SK-N-MC (cell line): ENCODE measurements at regions not wholly inside any gene's neighbourhood (a gene's known extent, or its start where the extent isn't known, plus 50 kb on each side); places are given as distances from the start of the nearest gene placed in this dataset.

Experiments
- DNase-seq: peaks from one replicate; pipeline ENCODE4 v3.0.0-alpha.2; 2011; ENCODE audit warnings: low read depth, low spot score
- H3K27ac ChIP-seq: fragments of 200-600 bp; sonication (generic); 2 replicates; pipeline ENCODE4 v1.5.1; 2016; ENCODE audit warnings: mixed run types
- H3K36me3 ChIP-seq: fragments of 200-600 bp; sonication (generic); 2 replicates; pipeline ENCODE4 v1.6.1; 2017; ENCODE audit warnings: antibody characterized with exemption, low read length, mixed read lengths; ENCODE audit not compliant: insufficient read depth
- H3K4me3 ChIP-seq: fragments of 200-600 bp; sonication (generic); 2 replicates; pipeline ENCODE4 v1.5.1; 2016
- H3K9ac ChIP-seq: fragments of 200-600 bp; sonication (generic); 2 replicates; pipeline ENCODE4 v1.8.0; 2017; ENCODE audit warnings: mixed run types, mixed read lengths; ENCODE audit not compliant: insufficient read length
- H3K9me3 ChIP-seq: fragments of 200-600 bp; sonication (generic); 2 replicates; pipeline ENCODE4 v1.6.1; 2017; ENCODE audit warnings: low read depth, mild to moderate bottlenecking, antibody characterized with exemption, low read length, moderate library complexity, mixed read lengths
- EZH2 ChIP-seq: fragments of 200-600 bp; sonication (generic); IDR thresholded peaks from one replicate; pipeline ENCODE4 v1.6.1; 2017; ENCODE audit warnings: antibody characterized with exemption
- FOXP2 ChIP-seq: optimal IDR thresholded peaks from 2 replicates; pipeline ENCODE3; 2011; ENCODE audit warnings: mild to moderate bottlenecking, moderate library complexity; ENCODE audit not compliant: insufficient read depth; ENCODE audit errors: extremely low read length, control extremely low read depth
- POLR2AphosphoS5 ChIP-seq: IDR thresholded peaks from 2 replicates; pipeline ENCODE4 v1.6.1; 2012; ENCODE audit warnings: mild to moderate bottlenecking, low read depth, low read length, borderline replicate concordance

DNA sequence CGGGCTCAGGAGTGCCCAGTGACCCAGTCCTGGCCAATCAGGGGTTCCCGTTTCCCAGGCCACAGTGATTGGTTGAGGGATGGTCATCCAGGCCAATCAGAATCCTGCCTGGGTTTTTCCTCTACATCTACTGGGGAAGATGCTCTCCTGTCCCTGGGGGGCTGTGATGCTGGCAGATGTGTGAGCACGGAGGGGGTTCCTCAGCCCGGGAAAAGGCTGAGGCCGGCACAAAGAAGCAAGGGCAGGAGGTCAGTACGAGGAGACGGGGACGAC is 171.2 kb downstream of the CTTN start:
- no peak overlapping the region for H3K9ac ChIP-seq
- no peak for DNase-seq
- TF ChIP-seq POLR2AphosphoS5 (no peak), EZH2 (no peak), FOXP2 (no peak)
- no peaks in the 10 kb centered on the region for H3K36me3 ChIP-seq
- no peak overlapping the region for H3K4me3 ChIP-seq
- H3K9me3 ChIP-seq = no peaks in the 10 kb centered on the region
- no peak overlapping the region for H3K27ac ChIP-seq

DNA sequence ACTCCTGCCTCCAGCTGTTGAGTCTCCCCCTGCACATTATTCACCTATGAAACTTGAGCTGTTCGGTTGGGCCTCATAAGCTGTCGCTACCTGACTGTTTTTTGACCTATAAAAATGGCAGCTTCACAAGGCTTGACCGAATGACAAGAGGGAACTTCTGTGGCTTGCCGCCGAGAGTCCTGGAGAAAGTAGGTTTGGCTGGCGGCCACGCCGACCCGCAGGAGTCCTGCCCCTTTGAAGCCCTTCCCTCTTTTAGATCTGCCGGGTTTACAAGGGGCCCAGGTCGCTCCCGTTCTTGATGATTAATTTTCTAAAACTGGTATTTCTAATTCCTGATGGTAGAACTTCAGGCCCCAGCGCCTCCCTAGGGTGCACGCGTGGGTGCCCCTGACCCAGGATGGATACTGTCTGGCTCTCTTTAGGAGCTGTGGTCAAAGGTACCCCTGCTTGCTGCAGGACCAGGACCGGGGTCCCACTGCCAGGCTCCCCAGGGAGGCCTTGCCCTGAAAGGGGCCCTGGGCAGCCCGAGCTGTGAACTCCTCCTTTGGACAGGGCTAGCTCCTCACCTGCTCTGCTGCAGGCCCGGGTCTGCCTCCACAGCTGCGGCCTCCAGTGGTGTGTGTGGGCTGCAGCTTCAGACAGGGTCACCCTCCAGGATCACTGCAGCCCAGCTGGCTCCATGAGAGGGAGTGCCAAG is 171.8 kb downstream of the CTTN start:
- DNase-seq = no peak
- H3K4me3 ChIP-seq = no peak overlapping the region
- no peaks in the 10 kb centered on the region for H3K9me3 ChIP-seq
- H3K9ac ChIP-seq = no peak overlapping the region
- TF ChIP-seq EZH2 = no peak
- TF ChIP-seq FOXP2 = no peak
- TF ChIP-seq POLR2AphosphoS5 = no peak
- no peak overlapping the region for H3K27ac ChIP-seq
- no peaks in the 10 kb centered on the region for H3K36me3 ChIP-seq

- no peak for DNase-seq
- Histone ChIP-seq H3K27ac (no peak overlapping the region), H3K36me3 (no peaks in the 10 kb centered on the region), H3K9ac (no peak overlapping the region), H3K4me3 (no peak overlapping the region), H3K9me3 (no peaks in the 10 kb centered on the region)
- TF ChIP-seq EZH2 (no peak), POLR2AphosphoS5 (no peak), FOXP2 (no peak)
Observed at GRCh38 chr11:70570693-70571395, 172.5 kb downstream of the CTTN start.

GRCh38 chr11:70572974-70573260 is 174.6 kb downstream of the CTTN start:
- H3K27ac ChIP-seq = no peak overlapping the region
- H3K9me3 ChIP-seq = no peaks in the 10 kb centered on the region
- no peaks in the 10 kb centered on the region for H3K36me3 ChIP-seq
- DNase-seq = no peak
- no peak overlapping the region for H3K4me3 ChIP-seq
- no peak overlapping the region for H3K9ac ChIP-seq
- no peak for TF ChIP-seq EZH2
- TF ChIP-seq FOXP2 = no peak
- TF ChIP-seq POLR2AphosphoS5 = no peak

DNA sequence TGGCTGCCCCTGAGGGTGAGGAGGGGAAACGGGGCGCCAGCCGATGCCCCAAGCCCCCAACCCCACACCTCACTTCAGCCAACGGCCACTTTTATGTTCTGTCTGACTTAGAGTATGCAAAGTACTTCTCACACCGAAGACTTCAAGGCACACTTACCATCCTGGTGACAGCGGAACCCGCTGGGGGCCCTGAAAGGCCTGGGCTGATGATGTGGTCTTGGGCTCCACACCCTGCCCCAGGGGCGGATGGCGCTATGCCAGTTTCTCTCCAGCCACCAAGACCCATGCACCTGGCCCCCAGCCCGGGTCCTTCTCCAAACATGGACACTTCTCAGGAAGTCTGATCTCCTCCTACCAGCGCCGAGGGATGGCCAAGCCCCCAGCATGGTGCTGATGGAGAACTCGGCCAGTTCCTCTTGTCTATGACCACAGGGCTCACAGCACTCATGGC is 175.4 kb downstream of the CTTN start:
- Histone ChIP-seq H3K36me3 (no peaks in the 10 kb centered on the region), H3K27ac (no peak overlapping the region), H3K9me3 (no peaks in the 10 kb centered on the region), H3K9ac (no peak overlapping the region), H3K4me3 (no peak overlapping the region)
- no peak for TF ChIP-seq EZH2
- TF ChIP-seq FOXP2 = no peak
- no peak for TF ChIP-seq POLR2AphosphoS5
- DNase-seq = no peak

DNA sequence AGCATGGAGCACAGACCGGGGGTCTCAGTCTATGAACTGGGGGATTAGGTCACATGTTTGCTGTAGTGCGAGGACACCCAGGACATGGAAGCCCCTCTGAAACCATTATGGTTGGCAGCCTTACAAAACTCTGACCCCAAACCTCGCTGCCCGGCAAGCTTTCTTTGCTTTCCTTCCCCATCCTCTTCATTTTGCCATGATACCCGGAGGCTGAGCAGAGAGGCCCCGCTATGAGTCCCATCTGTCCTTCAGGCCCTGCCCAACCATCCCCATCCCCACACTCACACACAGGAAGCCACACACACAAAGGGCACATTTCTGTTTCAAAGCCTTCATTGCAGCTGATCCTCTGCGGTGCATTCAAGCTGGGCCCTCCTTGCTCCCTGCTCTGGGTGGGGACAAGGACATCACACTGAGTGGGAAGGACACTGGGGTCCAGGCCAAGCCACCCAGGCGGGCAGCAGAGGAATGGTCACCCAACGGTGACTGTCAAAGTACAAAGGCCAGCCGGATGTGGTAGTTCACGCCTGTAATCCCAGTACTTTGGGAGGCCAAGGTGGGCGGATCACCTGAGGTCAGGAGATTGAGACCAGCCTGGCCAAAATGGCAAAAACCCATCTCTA is 176.5 kb downstream of the CTTN start:
- Histone ChIP-seq H3K27ac (no peak overlapping the region), H3K36me3 (no peaks in the 10 kb centered on the region), H3K9ac (no peak overlapping the region), H3K4me3 (no peak overlapping the region), H3K9me3 (no peaks in the 10 kb centered on the region)
- no peak for DNase-seq
- TF ChIP-seq EZH2 (no peak), FOXP2 (no peak), POLR2AphosphoS5 (no peak)

DNA sequence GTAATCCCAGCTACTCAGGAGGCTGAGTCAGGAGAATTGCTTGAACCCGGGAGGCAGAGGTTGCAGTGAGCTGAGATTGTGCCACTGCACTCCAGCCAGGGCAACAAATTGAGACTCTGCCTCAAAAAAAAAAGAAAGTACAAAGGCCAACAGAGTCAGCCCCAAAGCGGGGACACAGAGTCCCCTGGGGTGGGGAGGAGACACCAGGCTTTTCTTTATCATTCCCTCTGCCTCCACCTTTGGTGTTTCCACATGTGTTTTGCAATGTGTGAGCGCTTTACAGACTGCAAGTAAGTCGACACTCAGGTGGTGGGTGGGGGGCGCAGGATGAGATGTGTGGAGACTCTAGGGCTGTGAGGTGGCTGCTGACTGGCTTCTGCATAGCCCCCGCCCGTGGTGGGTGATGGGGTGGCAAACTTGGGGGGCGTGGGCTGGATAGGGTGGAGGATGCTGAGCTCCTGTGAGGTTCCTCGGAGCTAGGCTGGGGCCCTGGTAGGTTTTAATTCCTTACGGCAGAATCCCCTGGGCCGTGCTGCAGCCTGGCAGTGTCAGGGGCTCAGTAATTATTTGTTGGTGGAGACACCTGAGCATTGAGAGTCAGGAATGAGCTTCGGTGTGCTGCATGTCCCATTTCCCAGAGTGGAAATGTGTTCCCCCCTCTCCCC is 177.2 kb downstream of the CTTN start:
- Histone ChIP-seq H3K36me3 (no peaks in the 10 kb centered on the region), H3K4me3 (no peak overlapping the region), H3K27ac (no peak overlapping the region), H3K9me3 (no peaks in the 10 kb centered on the region), H3K9ac (no peak overlapping the region)
- DNase-seq = no peak
- no peak for TF ChIP-seq FOXP2
- TF ChIP-seq POLR2AphosphoS5 = no peak
- TF ChIP-seq EZH2 = no peak

DNA sequence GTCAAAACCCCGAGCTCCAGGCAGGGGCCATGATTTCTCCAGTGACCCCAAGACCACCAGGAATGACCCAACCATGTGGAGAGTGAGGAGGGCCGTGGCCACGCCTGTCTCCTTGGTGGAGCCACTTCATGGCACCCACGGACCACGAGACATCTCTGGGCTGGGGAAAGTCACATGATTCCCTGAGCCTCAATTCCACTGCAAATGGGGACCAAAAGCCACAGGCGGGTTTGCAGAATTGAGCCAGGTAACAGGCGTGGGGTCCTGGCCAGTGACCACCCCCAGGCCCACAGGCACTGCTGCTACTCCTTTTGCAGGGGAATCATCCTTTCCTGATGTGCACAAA is 178.9 kb downstream of the CTTN start:
- no peak overlapping the region for H3K9ac ChIP-seq
- TF ChIP-seq POLR2AphosphoS5 = no peak
- no peak for TF ChIP-seq FOXP2
- no peak for TF ChIP-seq EZH2
- H3K4me3 ChIP-seq = no peak overlapping the region
- H3K9me3 ChIP-seq = no peaks in the 10 kb centered on the region
- no peak for DNase-seq
- no peaks in the 10 kb centered on the region for H3K36me3 ChIP-seq
- no peak overlapping the region for H3K27ac ChIP-seq

GRCh38 chr11:70577948-70578347 is 179.6 kb downstream of the CTTN start:
- H3K36me3 ChIP-seq = no peaks in the 10 kb centered on the region
- no peak for DNase-seq

More at GRCh38 chr11:70577948-70578347, 179.6 kb downstream of the CTTN start:
- Histone ChIP-seq H3K27ac (no peak overlapping the region), H3K9ac (no peak overlapping the region), H3K9me3 (no peaks in the 10 kb centered on the region), H3K4me3 (no peak overlapping the region)
- no peak for TF ChIP-seq POLR2AphosphoS5
- no peak for TF ChIP-seq FOXP2
- TF ChIP-seq EZH2 = no peak
